ENCODE measurements at regions not wholly inside any gene's neighbourhood (a gene's known extent, or its start where the extent isn't known, plus 50 kb on each side); places are given as distances from the start of the nearest gene placed in this dataset.

DNA sequence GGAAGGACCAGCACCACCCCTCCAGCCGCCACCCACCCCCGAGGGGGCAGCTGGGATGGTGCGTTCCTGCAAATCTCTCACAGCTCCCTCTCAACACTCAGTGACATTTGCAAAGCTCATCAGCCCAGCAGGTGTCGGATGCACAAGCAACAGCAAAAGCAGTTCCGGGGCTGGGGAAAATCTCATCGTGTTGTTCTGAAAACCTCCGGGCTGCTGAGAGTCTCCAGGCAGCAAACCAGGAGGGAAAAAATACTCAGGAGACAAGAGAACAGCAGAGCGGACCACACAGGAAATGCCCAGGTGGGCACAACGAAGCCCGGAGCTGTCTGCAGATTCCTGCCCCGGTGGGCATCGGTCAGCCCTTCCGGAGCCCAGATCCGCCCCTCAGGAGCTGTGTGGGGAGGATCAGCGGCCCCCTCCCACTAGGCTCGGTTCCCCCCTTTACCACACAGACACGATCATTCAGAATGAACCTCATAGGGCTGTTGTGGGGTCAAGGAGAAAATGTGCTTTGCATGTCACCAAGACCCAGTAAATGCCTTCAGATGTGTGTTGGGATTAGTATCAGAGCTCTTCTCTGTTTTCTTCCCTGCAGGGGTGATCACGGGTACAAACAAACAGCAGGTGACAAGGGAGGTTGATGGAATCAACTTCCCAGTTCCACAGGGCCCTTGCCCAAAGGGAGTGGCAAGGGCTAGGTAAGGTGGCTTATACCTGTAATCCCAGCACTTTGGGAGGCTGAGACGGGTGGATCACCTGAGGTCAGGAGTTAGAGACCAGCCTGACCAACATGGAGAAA, 127.0 kb upstream of the TIAM1 start:
- H3K27me3 ChIP-seq (ENCODE audit: insufficient read depth, poor library complexity, severe bottlenecking) = no peaks in the 10 kb centered on the region
- TF ChIP-seq SPI1 (IDR thresholded peaks at IDR 0.05; ENCODE audit: borderline replicate concordance, low read depth) (no peak), POLR2AphosphoS5 (IDR thresholded peaks at IDR 0.05; ENCODE audit: low read depth) (no peak), GABPA (IDR thresholded peaks at IDR 0.05; ENCODE audit: low read depth) (no peak)
- TF ChIP-seq, protein P1, sequence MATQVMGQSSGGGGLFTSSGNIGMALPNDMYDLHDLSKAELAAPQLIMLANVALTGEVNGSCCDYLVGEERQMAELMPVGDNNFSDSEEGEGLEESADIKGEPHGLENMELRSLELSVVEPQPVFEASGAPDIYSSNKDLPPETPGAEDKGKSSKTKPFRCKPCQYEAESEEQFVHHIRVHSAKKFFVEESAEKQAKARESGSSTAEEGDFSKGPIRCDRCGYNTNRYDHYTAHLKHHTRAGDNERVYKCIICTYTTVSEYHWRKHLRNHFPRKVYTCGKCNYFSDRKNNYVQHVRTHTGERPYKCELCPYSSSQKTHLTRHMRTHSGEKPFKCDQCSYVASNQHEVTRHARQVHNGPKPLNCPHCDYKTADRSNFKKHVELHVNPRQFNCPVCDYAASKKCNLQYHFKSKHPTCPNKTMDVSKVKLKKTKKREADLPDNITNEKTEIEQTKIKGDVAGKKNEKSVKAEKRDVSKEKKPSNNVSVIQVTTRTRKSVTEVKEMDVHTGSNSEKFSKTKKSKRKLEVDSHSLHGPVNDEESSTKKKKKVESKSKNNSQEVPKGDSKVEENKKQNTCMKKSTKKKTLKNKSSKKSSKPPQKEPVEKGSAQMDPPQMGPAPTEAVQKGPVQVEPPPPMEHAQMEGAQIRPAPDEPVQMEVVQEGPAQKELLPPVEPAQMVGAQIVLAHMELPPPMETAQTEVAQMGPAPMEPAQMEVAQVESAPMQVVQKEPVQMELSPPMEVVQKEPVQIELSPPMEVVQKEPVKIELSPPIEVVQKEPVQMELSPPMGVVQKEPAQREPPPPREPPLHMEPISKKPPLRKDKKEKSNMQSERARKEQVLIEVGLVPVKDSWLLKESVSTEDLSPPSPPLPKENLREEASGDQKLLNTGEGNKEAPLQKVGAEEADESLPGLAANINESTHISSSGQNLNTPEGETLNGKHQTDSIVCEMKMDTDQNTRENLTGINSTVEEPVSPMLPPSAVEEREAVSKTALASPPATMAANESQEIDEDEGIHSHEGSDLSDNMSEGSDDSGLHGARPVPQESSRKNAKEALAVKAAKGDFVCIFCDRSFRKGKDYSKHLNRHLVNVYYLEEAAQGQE (IDR thresholded peaks at IDR 0.05; ENCODE audit: insufficient replicate concordance, low read depth) = no peak
- TF ChIP-seq, protein P2, sequence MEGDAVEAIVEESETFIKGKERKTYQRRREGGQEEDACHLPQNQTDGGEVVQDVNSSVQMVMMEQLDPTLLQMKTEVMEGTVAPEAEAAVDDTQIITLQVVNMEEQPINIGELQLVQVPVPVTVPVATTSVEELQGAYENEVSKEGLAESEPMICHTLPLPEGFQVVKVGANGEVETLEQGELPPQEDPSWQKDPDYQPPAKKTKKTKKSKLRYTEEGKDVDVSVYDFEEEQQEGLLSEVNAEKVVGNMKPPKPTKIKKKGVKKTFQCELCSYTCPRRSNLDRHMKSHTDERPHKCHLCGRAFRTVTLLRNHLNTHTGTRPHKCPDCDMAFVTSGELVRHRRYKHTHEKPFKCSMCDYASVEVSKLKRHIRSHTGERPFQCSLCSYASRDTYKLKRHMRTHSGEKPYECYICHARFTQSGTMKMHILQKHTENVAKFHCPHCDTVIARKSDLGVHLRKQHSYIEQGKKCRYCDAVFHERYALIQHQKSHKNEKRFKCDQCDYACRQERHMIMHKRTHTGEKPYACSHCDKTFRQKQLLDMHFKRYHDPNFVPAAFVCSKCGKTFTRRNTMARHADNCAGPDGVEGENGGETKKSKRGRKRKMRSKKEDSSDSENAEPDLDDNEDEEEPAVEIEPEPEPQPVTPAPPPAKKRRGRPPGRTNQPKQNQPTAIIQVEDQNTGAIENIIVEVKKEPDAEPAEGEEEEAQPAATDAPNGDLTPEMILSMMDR (IDR thresholded peaks at IDR 0.05; ENCODE audit: insufficient read depth, low read length) = no peak
- H3K27ac ChIP-seq (replicated peaks) = no peak overlapping the region
- no peak for DNase-seq (ENCODE audit: low read depth in 1 of 2, low spot score in 1 of 2)
- no peak overlapping the region for H3K4me3 ChIP-seq (replicated peaks; ENCODE audit: insufficient read depth, low read length)

DNA sequence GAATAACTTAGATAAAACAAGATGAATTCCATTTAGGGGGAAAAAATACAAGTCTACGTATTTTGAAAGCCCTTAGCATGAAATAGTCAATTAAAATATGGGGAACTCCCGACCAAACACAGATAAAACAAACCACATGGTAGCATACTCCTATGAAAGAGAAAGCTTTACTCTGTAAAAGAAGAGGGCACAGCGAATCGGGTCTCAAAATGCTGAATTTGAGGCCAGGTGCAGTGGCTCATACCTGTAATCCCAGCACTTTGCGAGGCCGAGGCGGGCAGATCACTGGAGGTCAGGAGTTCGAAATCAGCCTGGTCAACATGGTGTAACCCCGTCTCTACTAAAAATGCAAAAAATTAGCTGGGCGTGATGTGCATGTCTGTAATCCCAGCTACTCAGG, 116.9 kb upstream of the TIAM1 start:
- H3K27me3 ChIP-seq (ENCODE audit: insufficient read depth, poor library complexity, severe bottlenecking) = no peaks in the 10 kb centered on the region
- TF ChIP-seq GABPA (IDR thresholded peaks at IDR 0.05; ENCODE audit: low read depth) (no peak), POLR2AphosphoS5 (IDR thresholded peaks at IDR 0.05; ENCODE audit: low read depth) (no peak), SPI1 (IDR thresholded peaks at IDR 0.05; ENCODE audit: borderline replicate concordance, low read depth) (no peak)
- TF ChIP-seq, protein P2 (IDR thresholded peaks at IDR 0.05; ENCODE audit: insufficient read depth, low read length) = no peak
- TF ChIP-seq, protein P1 (IDR thresholded peaks at IDR 0.05; ENCODE audit: insufficient replicate concordance, low read depth) = no peak
- no peak overlapping the region for H3K4me3 ChIP-seq (replicated peaks; ENCODE audit: insufficient read depth, low read length)
- no peak for DNase-seq (ENCODE audit: low read depth in 1 of 2, low spot score in 1 of 2)
- H3K27ac ChIP-seq (replicated peaks) = no peak overlapping the region

DNA sequence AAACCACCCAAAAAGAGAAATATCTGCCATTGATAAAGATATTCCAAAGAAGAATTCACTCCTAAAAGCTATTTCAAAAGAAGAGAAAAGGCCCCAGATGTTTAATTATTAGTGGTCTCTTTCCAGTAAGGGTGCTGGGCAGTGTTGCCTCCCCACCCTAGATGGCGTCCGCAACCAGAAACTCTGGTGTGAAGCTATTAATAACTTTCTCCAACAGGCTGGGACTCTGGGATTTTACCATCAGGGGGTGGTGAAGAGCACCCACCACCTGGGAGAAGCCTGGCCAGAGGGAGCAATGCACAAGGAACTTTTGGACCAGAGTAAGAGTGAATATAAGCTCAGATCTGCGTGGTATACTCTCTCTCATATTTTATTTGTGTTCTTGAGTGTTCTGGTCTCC, 115.4 kb upstream of the TIAM1 start:
- Histone ChIP-seq H3K27me3 (ENCODE audit: insufficient read depth, poor library complexity, severe bottlenecking) (no peaks in the 10 kb centered on the region), H3K4me3 (replicated peaks; ENCODE audit: insufficient read depth, low read length) (no peak overlapping the region), H3K27ac (replicated peaks) (no peak overlapping the region)
- no peak for DNase-seq (ENCODE audit: low read depth in 1 of 2, low spot score in 1 of 2)
- TF ChIP-seq, protein P1 (IDR thresholded peaks at IDR 0.05; ENCODE audit: insufficient replicate concordance, low read depth) = no peak
- TF ChIP-seq SPI1 (IDR thresholded peaks at IDR 0.05; ENCODE audit: borderline replicate concordance, low read depth) = no peak
- TF ChIP-seq GABPA (IDR thresholded peaks at IDR 0.05; ENCODE audit: low read depth) = no peak
- no peak for TF ChIP-seq POLR2AphosphoS5 (IDR thresholded peaks at IDR 0.05; ENCODE audit: low read depth)

Measured in HL-60 (cell line).